Activated CD8-positive, alpha-beta memory T cell treated with anti-CD3 and anti-CD28 coated beads, Interleukin-2, amount 10 ng/mL, durations not matched to agents 7 days and 5 days (primary cell): ENCODE measurements at regions not wholly inside any gene's neighbourhood (a gene's known extent, or its start where the extent isn't known, plus 50 kb on each side); places are given as distances from the start of the nearest gene placed in this dataset.
A peak's percentile ranks its signal among the peaks of the same experiment; 100 is the strongest.
"Not testable (repeated sequence)": the region's sequence is repeated elsewhere in the genome, so short reads cannot be mapped to it uniquely, and the experiment has no call there.

Experiments
- ATAC-seq: fragments of 150-1000 bp; cut with Tn5 transposase; one replicate; pipeline ENCODE4 v1.10.0; 2021; ENCODE audit warnings: moderate library complexity
- CTCF ChIA-PET: fragments of 350-600 bp; sonication (Branson Sonifier 250); formaldehyde crosslinking; loops from one replicate; lab custom pipeline; 2021; ENCODE audit warnings: antibody characterized with exemption; lab: Charles Lee
- DNase-seq: peaks from one replicate; pipeline ENCODE4 v3.0.0-alpha.2; 2020
- H3K27ac Mint-ChIP-seq: one replicate; pipeline ENCODE4 v1.8.0; 2021; ENCODE audit warnings: mild to moderate bottlenecking, mixed read lengths
- H3K27me3 Mint-ChIP-seq: one replicate; pipeline ENCODE4 v1.8.0; 2021; ENCODE audit warnings: mixed read lengths
- H3K36me3 Mint-ChIP-seq: one replicate; pipeline ENCODE4 v1.8.0; 2021; ENCODE audit warnings: mild to moderate bottlenecking, mixed read lengths
- H3K4me1 Mint-ChIP-seq: one replicate; pipeline ENCODE4 v1.8.0; 2021; ENCODE audit warnings: mixed read lengths
- H3K4me3 Mint-ChIP-seq: one replicate; pipeline ENCODE4 v1.8.0; 2021; ENCODE audit warnings: mild to moderate bottlenecking, moderate library complexity, mixed read lengths
- H3K9me3 Mint-ChIP-seq: one replicate; pipeline ENCODE4 v1.8.0; 2022; ENCODE audit warnings: low read depth, mixed read lengths

GRCh38 chr5:81835814-81836367, 85.0 kb upstream of the SSBP2 start:
- no peak overlapping the region for H3K4me3 Mint-ChIP-seq
- no peaks in the 10 kb centered on the region for H3K9me3 Mint-ChIP-seq
- H3K27me3 Mint-ChIP-seq, result no peaks in the 10 kb centered on the region
- ATAC-seq, result no peak
- H3K36me3 Mint-ChIP-seq, result no peaks in the 10 kb centered on the region
- CTCF ChIA-PET, result interaction anchor here (1.2 to 1.8 kb wide), 3 partner anchors 21 to 69 kb away, joined by 3 to 5 read pairs (median 3); no protein-coding TSS in a partner anchor
- no peak overlapping the region for H3K27ac Mint-ChIP-seq
- no peaks in the 10 kb centered on the region for H3K4me1 Mint-ChIP-seq
- no peak for DNase-seq

DNA sequence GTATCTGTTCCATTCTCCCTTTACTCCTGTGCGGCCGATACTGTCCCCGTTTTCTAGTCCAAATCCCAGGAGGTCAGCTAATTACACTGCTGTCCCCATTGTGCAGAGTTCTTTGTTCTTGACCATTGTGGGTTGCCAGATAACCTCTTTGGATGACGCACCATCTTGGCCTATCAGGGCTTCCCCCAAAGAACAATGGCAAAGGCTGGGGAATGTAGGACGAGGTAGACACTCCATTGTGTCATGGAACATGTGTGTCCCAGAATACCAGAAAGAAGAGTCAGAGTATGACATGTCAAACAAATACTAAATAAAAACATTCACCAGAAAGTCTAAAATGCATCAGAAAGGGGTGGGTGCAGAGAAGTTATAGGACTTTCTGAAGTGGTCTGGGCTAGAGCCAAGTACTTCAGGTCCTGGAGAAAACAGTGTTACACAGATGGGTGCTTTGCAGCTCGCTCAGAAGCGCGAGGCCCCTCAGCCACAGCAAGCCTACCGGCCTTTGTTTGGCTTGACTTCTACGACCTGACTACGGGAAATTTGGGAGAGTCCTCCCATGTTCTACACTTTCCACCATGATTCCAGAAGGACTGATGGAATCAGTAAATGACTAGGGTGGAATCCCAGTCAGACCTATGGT, 83.2 kb upstream of the SSBP2 start:
- no peak for DNase-seq
- H3K9me3 Mint-ChIP-seq, result no peaks in the 10 kb centered on the region
- H3K4me1 Mint-ChIP-seq, result no peaks in the 10 kb centered on the region
- no peaks in the 10 kb centered on the region for H3K27me3 Mint-ChIP-seq
- no peak overlapping the region for H3K27ac Mint-ChIP-seq
- H3K4me3 Mint-ChIP-seq, result no peak overlapping the region
- no peaks in the 10 kb centered on the region for H3K36me3 Mint-ChIP-seq
- CTCF ChIA-PET, result no interaction called here
- no peak for ATAC-seq

DNA sequence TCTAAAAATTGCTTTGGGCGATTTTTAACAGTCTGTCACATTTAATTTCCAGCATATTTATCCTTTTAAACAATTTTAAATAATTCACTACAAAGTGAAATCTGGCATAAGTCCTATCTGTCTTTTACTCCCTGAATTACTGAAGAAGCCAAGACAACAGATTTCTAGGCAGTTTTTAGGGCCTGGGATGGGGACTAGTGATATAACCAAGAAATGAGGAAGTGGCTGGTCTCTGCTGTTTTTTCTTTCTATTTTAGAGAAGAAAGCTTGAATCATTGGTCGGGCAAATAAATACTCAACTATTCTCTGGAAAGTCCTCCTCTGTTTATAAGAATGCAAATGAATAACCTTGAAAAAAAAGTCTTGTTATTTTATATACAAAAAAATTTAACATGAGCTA, 79.7 kb upstream of the SSBP2 start:
- ATAC-seq (no peak), DNase-seq (no peak)
- no peaks in the 10 kb centered on the region for H3K4me1 Mint-ChIP-seq
- H3K9me3 Mint-ChIP-seq, result no peaks in the 10 kb centered on the region
- H3K4me3 Mint-ChIP-seq, result no peak overlapping the region
- no peaks in the 10 kb centered on the region for H3K36me3 Mint-ChIP-seq
- no peak overlapping the region for H3K27ac Mint-ChIP-seq
- CTCF ChIA-PET, result no interaction called here
- no peaks in the 10 kb centered on the region for H3K27me3 Mint-ChIP-seq

DNA sequence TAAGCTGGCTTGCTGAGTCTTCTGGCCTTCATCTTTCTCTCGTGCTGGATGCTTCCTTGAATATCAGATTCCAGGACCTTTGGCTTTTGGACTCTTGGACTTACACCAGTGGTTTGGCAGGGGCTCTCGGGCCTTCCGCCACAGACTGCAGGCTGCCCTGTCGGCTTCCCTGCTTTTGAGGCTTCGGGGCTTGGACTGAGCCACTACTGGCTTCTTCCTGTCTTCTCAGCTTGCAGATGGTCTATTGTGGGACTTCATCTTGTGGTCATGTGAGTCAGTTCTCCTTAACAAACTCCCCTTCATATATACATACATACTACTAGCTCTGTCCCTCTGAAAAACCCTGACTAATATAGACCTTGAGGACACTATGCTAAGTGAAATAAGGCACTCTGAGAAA, 78.3 kb upstream of the SSBP2 start:
- H3K4me1 Mint-ChIP-seq, result no peaks in the 10 kb centered on the region
- no peak for ATAC-seq
- no peaks in the 10 kb centered on the region for H3K9me3 Mint-ChIP-seq

GRCh38 chr5:81827500-81827899, 76.6 kb upstream of the SSBP2 start:
- Mint-ChIP-seq H3K9me3 (no peaks in the 10 kb centered on the region), H3K4me1 (no peaks in the 10 kb centered on the region), H3K36me3 (no peaks in the 10 kb centered on the region), H3K27ac (no peak overlapping the region), H3K27me3 (no peaks in the 10 kb centered on the region), H3K4me3 (no peak overlapping the region)
- CTCF ChIA-PET, result interaction anchor here (1.6 kb wide), 1 partner anchor 10 kb away, joined by 4 read pairs; no protein-coding TSS in a partner anchor
- ATAC-seq (no peak), DNase-seq (no peak)

More for the DNA sequence above, 78.3 kb upstream of the SSBP2 start:
- no peak for DNase-seq
- no peak overlapping the region for H3K4me3 Mint-ChIP-seq
- CTCF ChIA-PET, result no interaction called here
- no peaks in the 10 kb centered on the region for H3K27me3 Mint-ChIP-seq
- H3K27ac Mint-ChIP-seq, result no peak overlapping the region
- no peaks in the 10 kb centered on the region for H3K36me3 Mint-ChIP-seq

- ATAC-seq, result no peak
- H3K27ac Mint-ChIP-seq, result no peak overlapping the region
- CTCF ChIA-PET, result no interaction called here
Observed at GRCh38 chr5:81826128-81826527, 75.2 kb upstream of the SSBP2 start.

GRCh38 chr5:81825237-81825636, 74.3 kb upstream of the SSBP2 start:
- no peak for ATAC-seq
- H3K27me3 Mint-ChIP-seq, result no peaks in the 10 kb centered on the region
- CTCF ChIA-PET, result no interaction called here

More at GRCh38 chr5:81826128-81826527, 75.2 kb upstream of the SSBP2 start:
- no peak for DNase-seq
- H3K4me1 Mint-ChIP-seq, result no peaks in the 10 kb centered on the region
- H3K9me3 Mint-ChIP-seq, result no peaks in the 10 kb centered on the region
- no peaks in the 10 kb centered on the region for H3K27me3 Mint-ChIP-seq
- no peak overlapping the region for H3K4me3 Mint-ChIP-seq
- H3K36me3 Mint-ChIP-seq, result no peaks in the 10 kb centered on the region

GRCh38 chr5:81823736-81824135, 72.8 kb upstream of the SSBP2 start:
- ATAC-seq, H3K36me3 Mint-ChIP-seq, H3K4me1 Mint-ChIP-seq, H3K27ac Mint-ChIP-seq, H3K4me3 Mint-ChIP-seq, H3K27me3 Mint-ChIP-seq, DNase-seq, H3K9me3 Mint-ChIP-seq, CTCF ChIA-PET: not testable (repeated sequence)

More at GRCh38 chr5:81825237-81825636, 74.3 kb upstream of the SSBP2 start:
- DNase-seq, result no peak
- Mint-ChIP-seq H3K36me3 (no peaks in the 10 kb centered on the region), H3K9me3 (no peaks in the 10 kb centered on the region), H3K27ac (no peak overlapping the region), H3K4me1 (peaks cover 1% of the 10 kb centered on the region), H3K4me3 (no peak overlapping the region)

DNA sequence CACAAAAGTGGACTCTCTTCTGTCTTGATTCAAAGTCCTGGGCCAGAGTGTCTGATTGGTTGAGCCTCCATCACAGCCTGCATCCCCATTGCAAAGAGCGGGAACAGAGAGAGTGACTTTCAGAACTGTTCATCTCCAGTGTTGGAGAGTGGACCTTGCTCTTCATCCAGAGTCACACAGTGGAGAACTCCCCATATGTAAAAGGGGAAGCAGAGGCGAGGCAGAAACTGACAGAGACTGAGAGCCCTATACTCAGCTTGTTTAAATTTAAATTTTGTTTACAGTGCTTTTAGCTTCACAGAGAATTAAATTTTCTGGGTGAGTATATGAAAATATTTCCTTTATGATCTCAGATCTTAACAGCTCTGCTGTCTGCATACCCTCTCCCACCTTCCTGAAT, 70.0 kb upstream of the SSBP2 start:
- no peak overlapping the region for H3K27ac Mint-ChIP-seq
- peaks cover 16% of the 10 kb centered on the region for H3K4me1 Mint-ChIP-seq
- H3K9me3 Mint-ChIP-seq, result peaks cover 2% of the 10 kb centered on the region
- CTCF ChIA-PET, result no interaction called here
- H3K36me3 Mint-ChIP-seq, result peaks cover 2% of the 10 kb centered on the region
- no peak overlapping the region for H3K4me3 Mint-ChIP-seq
- DNase-seq, result no peak
- no peak for ATAC-seq
- H3K27me3 Mint-ChIP-seq, result no peaks in the 10 kb centered on the region

DNA sequence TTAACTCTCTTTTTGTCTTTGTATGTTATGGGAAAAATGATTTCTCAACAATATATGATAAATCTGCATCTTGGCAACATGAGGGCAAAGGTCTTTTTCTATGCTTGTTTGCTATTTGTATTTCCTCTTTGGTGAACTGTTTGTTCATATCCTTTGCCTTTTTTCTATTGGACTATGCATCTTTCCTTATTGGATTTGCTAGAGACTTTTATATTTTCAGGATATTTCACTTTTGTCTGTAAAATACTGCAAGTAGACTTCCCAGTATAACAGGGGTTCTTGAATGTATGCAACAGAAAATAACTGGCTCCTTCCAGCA, 69.4 kb upstream of the SSBP2 start:
- CTCF ChIA-PET, result no interaction called here
- Mint-ChIP-seq H3K4me3 (no peak overlapping the region), H3K9me3 (peaks cover 2% of the 10 kb centered on the region), H3K4me1 (peaks cover 16% of the 10 kb centered on the region), H3K36me3 (peaks cover 2% of the 10 kb centered on the region), H3K27ac (no peak overlapping the region), H3K27me3 (no peaks in the 10 kb centered on the region)
- DNase-seq, result no peak
- no peak for ATAC-seq

- H3K4me1 Mint-ChIP-seq, result peaks cover 16% of the 10 kb centered on the region
- no peaks in the 10 kb centered on the region for H3K27me3 Mint-ChIP-seq
- CTCF ChIA-PET, result no interaction called here
- DNase-seq (no peak), ATAC-seq (no peak)
- H3K4me3 Mint-ChIP-seq, result no peak overlapping the region
- H3K36me3 Mint-ChIP-seq, result peaks cover 2% of the 10 kb centered on the region
- H3K9me3 Mint-ChIP-seq, result peaks cover 2% of the 10 kb centered on the region
- H3K27ac Mint-ChIP-seq, result no peak overlapping the region
Observed at GRCh38 chr5:81819556-81820317, 68.8 kb upstream of the SSBP2 start.

DNA sequence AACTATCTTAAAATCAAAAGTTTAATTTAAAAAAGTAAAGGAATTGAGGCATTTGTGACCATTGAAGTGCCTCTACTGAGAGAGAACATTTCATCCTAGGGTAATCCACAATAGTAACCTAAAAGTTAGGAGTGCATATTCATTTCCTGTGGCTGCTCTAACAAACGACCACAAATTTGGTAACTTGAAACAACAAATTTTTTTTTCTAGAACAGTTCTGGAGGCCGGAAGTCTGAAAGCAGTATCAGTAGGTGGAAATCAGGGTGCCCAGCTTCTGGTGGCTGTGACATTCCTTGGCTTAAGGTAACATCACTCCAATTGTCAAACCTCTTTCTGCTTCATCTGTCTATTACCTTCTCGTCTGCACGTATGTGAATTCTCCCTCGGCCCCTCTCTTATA, 67.1 kb upstream of the SSBP2 start:
- ATAC-seq (peak; percentile 33), DNase-seq (no peak)
- Mint-ChIP-seq H3K27me3 (no peaks in the 10 kb centered on the region), H3K4me3 (no peak overlapping the region), H3K36me3 (peaks cover 2% of the 10 kb centered on the region), H3K9me3 (peaks cover 2% of the 10 kb centered on the region), H3K27ac (no peak overlapping the region), H3K4me1 (peaks cover 16% of the 10 kb centered on the region)
- CTCF ChIA-PET, result interaction anchor here (0.9 kb wide), 1 partner anchor 33 kb away, joined by 3 read pairs; no protein-coding TSS in a partner anchor

DNA sequence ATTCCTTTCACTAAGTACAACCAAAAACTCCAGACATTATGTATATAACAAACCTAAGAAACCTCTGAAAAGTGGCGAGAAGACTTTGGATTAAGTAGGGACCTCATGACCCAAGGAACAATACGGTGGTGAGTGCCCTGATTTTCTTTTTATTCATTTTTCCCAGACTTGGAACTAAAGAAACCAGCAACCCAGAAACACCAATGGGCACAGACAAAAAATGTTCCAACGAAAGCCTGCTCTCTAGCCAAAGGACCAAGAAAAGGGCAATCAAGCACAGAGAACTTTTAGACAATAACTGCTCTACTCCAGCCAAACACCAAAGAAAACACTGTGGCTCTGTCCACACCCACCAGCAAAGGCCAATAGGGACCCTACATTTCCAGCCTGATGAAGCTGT, 66.2 kb upstream of the SSBP2 start:
- Mint-ChIP-seq H3K36me3 (peaks cover 2% of the 10 kb centered on the region), H3K27me3 (no peaks in the 10 kb centered on the region), H3K27ac (no peak overlapping the region), H3K4me1 (peaks cover 16% of the 10 kb centered on the region), H3K4me3 (no peak overlapping the region), H3K9me3 (peaks cover 2% of the 10 kb centered on the region)
- CTCF ChIA-PET, result interaction anchor here (0.9 kb wide), 1 partner anchor 34 kb away, joined by 3 read pairs; no protein-coding TSS in a partner anchor
- ATAC-seq (no peak), DNase-seq (no peak)

DNA sequence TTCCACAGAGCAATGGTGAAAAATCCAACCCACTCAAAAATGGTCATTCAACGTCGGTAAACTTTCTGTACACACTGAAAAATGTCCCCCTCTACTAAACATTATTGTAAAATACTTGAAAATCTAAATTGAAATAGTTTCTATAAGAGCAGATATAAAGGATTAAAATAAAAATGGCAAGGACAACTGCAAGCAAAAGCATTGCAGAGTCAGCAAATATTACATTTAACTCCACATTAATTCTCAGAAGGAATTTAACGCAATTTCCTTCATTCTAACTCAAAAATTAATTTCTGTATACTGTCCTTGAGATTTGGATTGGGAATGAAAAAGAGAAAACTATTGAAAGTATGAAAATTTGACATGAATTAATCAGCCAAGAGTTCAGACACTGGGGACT, 64.4 kb upstream of the SSBP2 start:
- peaks cover 2% of the 10 kb centered on the region for H3K36me3 Mint-ChIP-seq
- no peak overlapping the region for H3K27ac Mint-ChIP-seq

More for the DNA sequence above, 64.4 kb upstream of the SSBP2 start:
- Mint-ChIP-seq H3K9me3 (peaks cover 2% of the 10 kb centered on the region), H3K4me1 (peaks cover 15% of the 10 kb centered on the region), H3K27me3 (no peaks in the 10 kb centered on the region), H3K4me3 (no peak overlapping the region)
- CTCF ChIA-PET, result no interaction called here
- ATAC-seq, result no peak
- DNase-seq, result no peak
